GM19238 (cell line): ENCODE measurements at regions not wholly inside any gene's neighbourhood (a gene's known extent, or its start where the extent isn't known, plus 50 kb on each side); places are given as distances from the start of the nearest gene placed in this dataset.
"Not testable (repeated sequence)": the region's sequence is repeated elsewhere in the genome, so short reads cannot be mapped to it uniquely, and the experiment has no call there.

Experiments used
- DNase-seq: peaks from one replicate; pipeline ENCODE4 v3.0.0; 2011; ENCODE audit warnings: low spot score; ENCODE audit not compliant: insufficient read length

- no peak for DNase-seq
Observed at GRCh38 chr4:60450054-60450453, 750.1 kb upstream of the ADGRL3 start.

DNA sequence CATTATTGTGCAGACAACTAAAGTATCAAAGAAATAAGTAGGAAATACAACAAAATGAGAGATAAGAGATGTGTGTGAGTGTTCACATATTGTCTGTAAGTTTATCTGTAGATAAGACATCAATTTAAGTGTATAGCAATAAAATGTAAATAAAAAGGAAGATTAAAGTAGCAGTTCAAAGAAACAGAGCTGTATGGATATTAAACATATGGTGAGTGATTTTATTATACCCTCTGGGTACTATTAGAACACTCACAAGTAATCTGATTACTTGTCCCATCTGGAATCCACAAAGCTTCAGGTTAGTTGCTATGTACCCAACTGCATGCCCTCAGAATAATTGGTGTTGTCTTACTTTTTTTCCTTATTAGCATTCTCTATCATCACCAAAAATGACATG, 747.9 kb upstream of the ADGRL3 start:
- no peak for DNase-seq

DNA sequence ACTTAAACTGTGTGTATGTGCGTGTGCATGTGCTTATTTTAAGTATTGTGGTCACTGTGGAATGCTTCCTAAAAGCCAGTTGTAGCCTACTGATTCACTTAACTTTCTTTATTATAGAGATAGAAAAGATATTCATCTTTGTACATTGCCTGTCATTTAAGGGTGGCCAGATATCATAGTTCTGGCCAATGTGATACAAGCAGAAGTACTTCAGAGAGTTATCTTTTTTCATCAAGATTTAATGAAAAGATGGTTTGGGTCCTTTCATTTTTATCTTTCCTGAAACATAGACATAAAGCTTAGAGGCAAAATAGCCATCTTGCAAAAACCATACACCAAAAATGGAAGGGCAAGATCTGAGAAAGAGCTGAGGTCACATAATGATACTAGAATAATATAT, 744.7 kb upstream of the ADGRL3 start:
- DNase-seq = no peak

DNA sequence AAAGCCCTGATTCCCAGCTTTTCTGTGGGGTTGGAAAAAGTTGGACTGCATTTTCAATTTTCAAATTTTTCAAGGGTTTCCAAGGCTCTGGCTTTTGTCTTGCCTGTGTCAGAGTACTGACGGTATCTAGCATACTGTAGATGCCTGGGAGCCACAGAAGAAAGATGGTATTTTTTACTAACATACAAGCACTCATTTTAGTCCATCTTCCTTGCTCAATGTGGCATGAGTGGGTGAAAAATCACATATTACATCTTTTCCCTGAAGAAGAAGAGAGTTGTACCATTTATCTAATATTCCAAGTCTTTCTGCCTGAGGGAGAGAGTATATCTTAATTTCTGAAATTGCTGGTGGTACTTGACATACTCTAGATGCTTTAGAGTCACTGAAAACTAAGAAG, 738.6 kb upstream of the ADGRL3 start:
- no peak for DNase-seq

DNA sequence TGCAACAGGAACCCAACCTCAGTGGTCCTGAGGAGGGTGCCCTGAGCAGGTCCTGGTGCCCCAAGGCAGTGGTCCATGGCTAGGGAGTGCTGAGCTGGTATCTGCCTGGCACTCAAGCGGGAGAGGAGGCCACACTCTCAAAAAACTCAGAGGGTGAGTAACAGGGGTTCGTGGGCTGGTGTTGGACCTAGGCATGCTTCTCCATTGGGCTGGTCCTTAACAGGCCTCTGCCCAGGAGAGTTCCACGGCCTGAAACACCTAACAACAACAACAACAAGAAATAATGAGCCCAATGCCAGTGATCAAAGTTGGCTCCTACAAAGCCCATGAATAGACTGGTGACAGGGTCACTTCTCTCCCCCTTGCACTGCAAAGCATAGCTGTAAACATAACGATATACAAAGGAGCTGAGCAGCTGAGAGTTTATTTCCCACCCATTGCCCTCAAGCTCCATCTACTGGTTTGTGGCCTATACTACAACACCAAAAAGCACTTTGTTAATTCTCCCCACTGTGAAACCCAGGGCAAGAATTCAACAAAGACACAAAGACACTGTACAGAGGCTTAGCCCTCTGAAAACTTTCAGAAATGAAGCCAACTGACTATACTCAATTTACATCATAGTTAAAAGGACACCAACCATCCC, 736.1 kb upstream of the ADGRL3 start:
- DNase-seq = no peak

DNA sequence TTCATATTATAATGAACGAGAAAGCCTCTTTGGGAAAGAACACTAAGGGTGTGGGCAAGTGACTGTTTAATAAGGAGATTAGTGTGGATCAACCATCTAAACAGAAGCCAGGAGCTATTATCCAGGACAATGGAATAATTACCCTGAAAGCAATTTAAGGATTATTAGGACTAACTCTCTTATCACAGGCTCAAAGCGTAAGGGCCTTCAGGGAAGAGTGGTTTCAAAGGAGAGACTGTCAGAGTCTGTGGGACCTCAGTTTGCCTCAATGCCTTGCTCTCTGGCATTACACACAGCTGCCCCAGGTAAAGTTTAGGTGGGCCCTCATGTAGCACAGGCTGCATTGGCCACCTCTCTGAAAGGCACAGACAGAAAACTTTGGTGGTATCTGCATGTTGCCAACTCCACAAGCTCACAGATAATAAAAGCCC, 717.2 kb upstream of the ADGRL3 start:
- no peak for DNase-seq

DNA sequence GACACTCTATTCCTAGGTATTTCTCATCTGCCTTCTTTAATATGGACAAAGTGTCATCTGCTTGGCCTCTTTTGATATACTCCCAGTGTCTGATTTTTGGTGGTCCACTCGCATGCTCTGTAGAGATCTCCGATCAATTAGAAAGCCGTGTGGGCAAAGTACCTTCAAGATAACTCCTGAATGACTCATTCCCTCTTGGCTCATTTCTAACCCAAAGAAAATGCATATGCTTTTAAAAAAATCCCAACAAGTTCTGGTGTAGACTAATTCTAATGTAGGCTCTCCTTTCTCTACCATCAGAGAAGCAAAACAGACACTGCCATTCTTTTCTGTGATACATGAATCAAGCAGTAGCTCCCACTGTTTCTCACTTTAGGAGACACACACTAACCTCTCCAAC, 714.9 kb upstream of the ADGRL3 start:
- DNase-seq = no peak

GRCh38 chr4:60487118-60487761, 712.9 kb upstream of the ADGRL3 start:
- not testable (repeated sequence) for DNase-seq

DNA sequence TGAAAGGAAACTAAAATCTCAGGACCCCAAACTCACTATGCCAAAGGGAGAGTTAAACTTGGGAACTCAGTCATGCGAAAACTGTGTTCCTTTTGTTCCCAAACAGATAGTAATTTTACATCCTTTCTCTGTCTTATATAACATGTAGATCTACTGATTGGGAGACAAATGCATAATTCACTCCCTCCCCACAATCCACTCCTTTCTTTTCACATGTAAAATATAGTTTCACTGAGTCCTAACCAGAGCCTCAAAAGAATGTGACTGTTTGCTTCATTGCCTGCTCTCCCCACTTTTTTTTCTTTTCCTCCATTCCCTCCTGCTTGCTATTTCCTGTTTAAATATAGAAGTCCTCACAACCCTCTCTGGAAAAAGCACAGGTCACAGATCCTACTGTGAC, 699.3 kb upstream of the ADGRL3 start:
- no peak for DNase-seq

DNA sequence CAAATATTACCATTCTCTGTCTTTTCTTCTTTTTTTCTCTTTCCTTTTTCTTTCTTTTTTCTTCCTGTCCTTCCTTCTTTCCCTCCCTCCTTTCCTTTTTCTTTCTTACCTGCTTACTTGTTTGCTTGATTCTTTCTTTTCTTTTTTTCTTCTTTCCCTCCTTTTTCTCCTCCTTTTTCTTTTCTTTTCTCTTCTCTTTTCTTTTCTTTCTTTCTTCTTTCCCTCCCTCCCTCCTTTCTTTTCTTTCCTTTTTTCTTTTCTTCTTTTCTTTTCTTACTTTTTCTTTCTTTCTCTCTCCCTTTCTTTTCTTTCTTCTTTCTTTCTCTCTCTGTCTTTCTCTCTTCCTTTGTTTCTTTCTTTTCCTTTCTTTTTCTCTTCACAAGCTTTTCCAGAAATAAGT, 697.4 kb upstream of the ADGRL3 start:
- no peak for DNase-seq

DNA sequence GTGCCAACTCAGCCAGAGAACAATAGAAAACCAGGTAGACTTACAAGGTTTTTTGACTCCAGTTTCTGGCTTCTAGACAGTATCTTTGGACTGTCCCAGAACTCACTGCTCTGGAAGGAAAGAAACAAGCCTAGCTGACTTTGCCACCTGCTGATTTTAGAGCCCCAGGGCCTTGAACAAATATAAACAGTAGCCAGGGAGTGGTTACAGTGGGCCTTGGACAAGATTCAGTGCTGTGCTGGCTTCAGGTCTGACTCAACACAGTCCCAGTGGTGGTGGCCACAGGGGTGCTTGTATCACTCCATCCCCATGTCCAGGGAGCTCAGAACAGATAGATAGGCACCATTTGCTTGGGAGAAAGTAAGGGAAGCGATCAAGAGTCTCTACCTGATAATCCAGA, 694.1 kb upstream of the ADGRL3 start:
- DNase-seq = no peak

DNA sequence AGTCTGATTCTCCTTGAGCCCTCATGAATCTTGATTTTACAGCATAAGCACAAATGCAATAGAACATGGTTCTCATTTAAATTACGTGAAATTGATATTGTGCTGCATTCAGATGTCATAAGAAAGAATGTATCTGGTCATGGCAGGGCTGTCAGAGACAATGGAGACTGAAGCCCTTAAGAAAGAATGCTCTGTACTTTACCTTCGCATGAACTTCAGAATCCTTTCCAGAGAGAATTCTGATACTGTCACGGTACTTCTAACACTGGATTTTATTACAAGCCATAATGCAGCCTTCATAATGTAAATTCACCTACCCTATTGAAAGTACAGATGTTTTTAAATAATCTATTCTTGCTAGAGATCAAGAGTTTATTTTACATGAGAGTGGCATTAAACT, 677.9 kb upstream of the ADGRL3 start:
- no peak for DNase-seq

- no peak for DNase-seq
Observed at GRCh38 chr4:60531776-60532379, 668.2 kb upstream of the ADGRL3 start.

GRCh38 chr4:60544981-60545380, 655.1 kb upstream of the ADGRL3 start:
- DNase-seq = no peak

DNA sequence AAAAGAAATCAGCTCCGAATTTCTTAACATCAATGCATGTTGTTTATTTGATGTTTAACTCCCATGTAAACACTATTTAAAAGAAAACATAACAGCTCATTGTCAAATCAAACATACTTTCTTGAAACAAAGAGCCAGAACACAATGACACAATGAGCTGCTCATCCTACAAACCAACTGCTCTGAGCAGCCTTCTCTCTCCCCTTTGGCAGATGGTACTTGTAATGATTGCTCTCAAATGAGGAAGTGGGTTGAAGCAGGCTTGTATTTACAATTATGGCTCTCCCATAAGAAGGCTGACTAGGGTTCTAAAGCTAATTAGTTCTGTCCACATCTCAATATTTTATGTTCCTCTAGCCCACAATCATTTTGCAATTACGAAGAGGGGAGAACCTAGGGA, 637.8 kb upstream of the ADGRL3 start:
- DNase-seq = no peak

DNA sequence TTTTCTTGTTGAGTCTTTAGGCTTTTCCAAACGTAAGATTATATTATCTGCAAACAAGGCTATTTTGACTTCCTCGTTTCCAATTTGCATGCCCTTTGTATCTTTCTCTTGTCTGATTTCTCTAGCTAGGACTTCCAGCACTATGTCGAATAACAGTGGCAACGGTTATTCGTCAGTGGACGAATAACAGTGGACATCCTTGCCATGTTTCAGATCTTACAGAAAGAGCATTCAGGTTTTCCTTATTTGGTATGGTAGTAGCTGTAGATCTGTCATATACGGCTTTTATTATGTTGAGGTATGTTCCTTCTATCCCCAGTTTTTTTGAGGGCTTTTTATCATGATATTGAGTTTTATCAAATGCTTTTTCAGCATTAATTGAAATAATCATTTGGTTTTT, 634.6 kb upstream of the ADGRL3 start:
- DNase-seq = no peak

DNA sequence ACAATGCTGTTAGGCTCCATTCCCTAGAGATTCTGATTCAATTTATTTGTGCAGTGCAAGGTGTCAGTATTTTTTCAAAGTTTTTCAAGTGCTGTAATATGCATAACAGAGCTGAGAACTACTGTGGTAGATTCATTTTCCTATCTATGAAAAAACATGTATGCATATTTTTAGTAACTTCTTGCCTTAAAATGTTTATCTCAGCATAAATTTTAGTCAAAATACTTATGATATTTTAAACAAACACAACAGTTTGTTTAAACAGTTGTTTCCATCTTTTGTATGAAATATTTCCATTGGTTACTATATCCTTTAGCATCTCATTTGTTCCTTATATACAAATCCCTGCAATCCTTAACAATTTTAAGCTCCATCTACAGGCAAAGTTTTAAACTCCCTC, 624.8 kb upstream of the ADGRL3 start:
- no peak for DNase-seq

- no peak for DNase-seq
Observed at GRCh38 chr4:60579335-60579734, 620.8 kb upstream of the ADGRL3 start.

DNA sequence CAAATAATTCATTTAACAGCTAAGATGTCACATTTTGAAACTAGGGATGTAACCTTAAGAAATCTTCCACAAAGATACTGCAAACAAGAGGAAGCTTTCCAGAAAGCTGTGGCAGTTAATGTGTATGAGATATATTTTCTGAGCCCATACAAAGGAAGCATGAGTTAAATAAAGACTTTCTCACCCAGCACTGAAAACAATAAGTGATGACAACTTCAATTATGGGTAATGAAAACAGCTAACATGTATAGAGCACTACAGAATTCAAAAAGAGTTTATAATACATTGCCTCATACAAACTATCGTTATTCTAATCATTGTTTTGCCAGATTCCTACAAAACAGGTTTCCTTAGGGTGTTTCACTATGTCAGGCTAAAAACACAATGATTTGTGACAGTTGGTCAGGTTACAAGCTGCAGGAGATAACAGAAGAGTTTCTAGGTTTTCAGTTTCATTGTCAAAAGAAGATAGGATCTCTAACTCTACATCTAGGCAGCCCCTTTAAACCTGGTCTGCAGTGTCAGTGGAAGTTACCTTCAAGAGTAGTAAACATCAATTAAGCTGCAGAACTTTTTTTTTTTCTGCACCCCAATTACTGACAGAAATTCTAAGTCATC, 618.1 kb upstream of the ADGRL3 start:
- DNase-seq = no peak

GRCh38 chr4:60588556-60588955, 611.6 kb upstream of the ADGRL3 start:
- DNase-seq = no peak

GRCh38 chr4:60589425-60589824, 610.7 kb upstream of the ADGRL3 start:
- DNase-seq = no peak

GRCh38 chr4:60590116-60590515, 610.0 kb upstream of the ADGRL3 start:
- DNase-seq = no peak
